Adrenal gland (tissue), 9 donors: ENCODE measurements at regions not wholly inside any gene's neighbourhood (a gene's known extent, or its start where the extent isn't known, plus 50 kb on each side); places are given as distances from the start of the nearest gene placed in this dataset.
"Not testable (repeated sequence)": the region's sequence is repeated elsewhere in the genome, so short reads cannot be mapped to it uniquely, and the experiment has no call there.

Experiments
- DNase-seq, 7 donors: peaks; one replicate each; pipeline ENCODE4 v3.0.0-alpha.2; 2019 to 2020
- H3K27ac ChIP-seq, 5 donors: fragments of 200-600 bp; sonication (generic) in 4 of 5; 1 replicate in 3 of 5; 2 replicates in 2 of 5; pipeline versions ENCODE4 v1.5.1 to v1.8.0; 2016 to 2020; ENCODE audit warnings: mild to moderate bottlenecking in 1 of 5
- H3K27me3 ChIP-seq: fragments of 200-600 bp; 2 replicates; pipeline ENCODE4 v1.8.0; 2021
- H3K36me3 ChIP-seq, 2 donors: fragments of 200-600 bp; replicated peaks in 1 of 2; 1 replicate in 1 of 2; 2 replicates in 1 of 2; pipeline versions ENCODE4 v1.5.1 to v1.8.0; 2018 to 2022
- H3K4me1 ChIP-seq, 2 donors: fragments of 200-600 bp; replicated peaks in 1 of 2; 1 replicate in 1 of 2; 2 replicates in 1 of 2; pipeline versions ENCODE4 v1.5.1 to v1.8.0; 2018 to 2021
- H3K4me3 ChIP-seq, 4 donors: fragments of 200-600 bp; sonication (generic) in 3 of 4; one replicate each; pipeline ENCODE4 v1.5.1; 2016 to 2018
- H3K9me3 ChIP-seq, 3 donors: fragments of 200-600 bp; sonication (generic) in 1 of 3; replicated peaks in 1 of 3; 1 replicate in 2 of 3; 2 replicates in 1 of 3; pipeline versions ENCODE4 v1.5.1 to v1.8.0; 2016 to 2021
- CTCF ChIP-seq, 6 experiments: fragments of 450-650 bp in 4 of 6; fragments of 200-600 bp in 2 of 6; sonication (generic) in 1 of 6; IDR thresholded peaks; 1 replicate in 5 of 6; 2 replicates in 1 of 6; pipeline versions ENCODE4 v1.5.1 to v1.8.0; 2016 to 2021; ENCODE audit warnings: antibody characterized with exemption in 6 of 6, mild to moderate bottlenecking in 2 of 6, moderate library complexity in 1 of 6
- POLR2A ChIP-seq, 2 donors: fragments of 450-650 bp; IDR thresholded peaks; one replicate each; pipeline ENCODE4 v1.6.1; 2017; ENCODE audit warnings: antibody characterized with exemption in 2 of 2, mild to moderate bottlenecking in 2 of 2, moderate library complexity in 1 of 2
- WGBS, 4 donors: extraction: QIAGEN DNeasy Blood & Tissue Kit in 2 of 4; methylation state at CpG; one replicate each; pipeline versions ENCODE4 v1.1.5 to v1.1.7; 2013 to 2017; 5-methylcytosine and 5-hydroxymethylcytosine counted together
- intact Hi-C, 2 donors: fragments of 100-400 bp; cut with DNase I; formaldehyde crosslinking; loops; one replicate each; pipeline versions ENCODE4 v1.14.1 to v1.15.0; 2022 to 2023
- donor health status: healthy with polysubstance abuse.
- donor health status: Bipolar disorder and iron deficiency.
- donor health status: DM: yes; HTN: yes; CAD: no.
- donor health status: DM: no; HTN: no; CAD: no.
- donor health status: DM: no; HTN: no; CAD: no.

GRCh38 chr10:100650693-100651092, 94.7 kb upstream of the PAX2 start:
- intact Hi-C loops, result no loop called here
- H3K4me3 ChIP-seq, result no peak overlapping the region
- 68 to 84% (median 78%) methylated on average over 7 of the region's 7 CpGs for WGBS, 4 donors
- H3K27me3 ChIP-seq, result peaks cover 48% of the 10 kb centered on the region
- H3K4me1 ChIP-seq, result peaks cover 13 to 15% of the 10 kb centered on the region in 2 donors
- H3K36me3 ChIP-seq, result no peaks in the 10 kb centered on the region
- no peak for DNase-seq
- H3K9me3 ChIP-seq, result no peaks in the 10 kb centered on the region
- no peak overlapping the region for H3K27ac ChIP-seq
- TF ChIP-seq CTCF (IDR thresholded peaks at IDR 0.05) (no peak), POLR2A (IDR thresholded peaks at IDR 0.05) (no peak)

- WGBS, 4 donors, result 72 to 85% (median 78%) methylated on average over 3 of the region's 3 CpGs
- H3K4me3 ChIP-seq, result not testable (repeated sequence)
- peaks cover 52% of the 10 kb centered on the region for H3K27me3 ChIP-seq
These were observed 94.3 kb upstream of the PAX2 start for GRCh38 chr10:100651099-100651498.

GRCh38 chr10:100651916-100652315, 93.5 kb upstream of the PAX2 start:
- Histone ChIP-seq H3K9me3 (no peaks in the 10 kb centered on the region), H3K36me3 (no peaks in the 10 kb centered on the region), H3K27ac (no peak overlapping the region), H3K4me1 (peaks cover 22 to 23% of the 10 kb centered on the region in 2 donors), H3K4me3 (no peak overlapping the region), H3K27me3 (peaks cover 57% of the 10 kb centered on the region)
- 81 to 90% (median 81%) methylated on average over 4 to 5 of the region's 6 CpGs for WGBS, 4 donors
- intact Hi-C loops, result no loop called here
- TF ChIP-seq CTCF (IDR thresholded peaks at IDR 0.05) (no peak), POLR2A (IDR thresholded peaks at IDR 0.05) (no peak)
- DNase-seq, result no peak

More at GRCh38 chr10:100651099-100651498, 94.3 kb upstream of the PAX2 start:
- H3K36me3 ChIP-seq, H3K27ac ChIP-seq, intact Hi-C loops, DNase-seq, H3K9me3 ChIP-seq: not testable (repeated sequence)
- peaks cover 17 to 19% of the 10 kb centered on the region in 2 donors for H3K4me1 ChIP-seq

- Histone ChIP-seq H3K27ac (no peak overlapping the region), H3K9me3 (no peaks in the 10 kb centered on the region), H3K4me1 (peaks cover 22 to 23% of the 10 kb centered on the region in 2 donors), H3K36me3 (no peaks in the 10 kb centered on the region), H3K27me3 (peaks cover 60% of the 10 kb centered on the region), H3K4me3 (no peak overlapping the region)
- intact Hi-C loops, result no loop called here
- DNase-seq, result no peak
- 32 to 63% (median 55%) methylated on average over 4 to 7 of the region's 7 CpGs for WGBS, 4 donors
- no peak for TF ChIP-seq CTCF (IDR thresholded peaks at IDR 0.05)
- TF ChIP-seq POLR2A (IDR thresholded peaks at IDR 0.05), result no peak
These were observed 92.8 kb upstream of the PAX2 start for GRCh38 chr10:100652406-100653135.
